OCI-LY7 (cell line): ENCODE measurements at regions not wholly inside any gene's neighbourhood (a gene's known extent, or its start where the extent isn't known, plus 50 kb on each side); places are given as distances from the start of the nearest gene placed in this dataset.

Experiments used
- BruUV-seq: library from RNA; stranded (reverse); fragments of 400-500 nt; replicated peaks from 2 replicates; lab custom pipeline; 2021; lab: Mats Ljungman, UMichigan
- CTCF ChIA-PET: fragments of 300-600 bp; sonication (Branson Sonifier 250); formaldehyde crosslinking; loops from one replicate; lab custom pipeline; 2022; ENCODE audit warnings: antibody characterized with exemption; ENCODE audit not compliant: unreplicated experiment; lab: Charles Lee
- POLR2A ChIA-PET: fragments of 300-600 bp; sonication (Branson Sonifier 250); formaldehyde crosslinking; loops from one replicate; lab custom pipeline; 2022; ENCODE audit warnings: antibody characterized with exemption; lab: Charles Lee
- DNase-seq: peaks from one replicate; pipeline ENCODE4 v3.0.0-alpha.2; 2015; ENCODE audit warnings: low spot score
- H2AFZ ChIP-seq: fragments of 200-600 bp; sonication (generic), shearing (Covaris generic); 2 replicates; pipeline ENCODE4 v1.6.1; 2014; ENCODE audit warnings: mild to moderate bottlenecking, antibody characterized with exemption, low read length, moderate library complexity
- H3K27ac ChIP-seq: fragments of 200-600 bp; sonication (generic); 2 replicates; pipeline ENCODE4 v1.5.1; 2014; ENCODE audit warnings: mixed run types, low read depth, mild to moderate bottlenecking, moderate library complexity, low read length, inconsistent platforms; ENCODE audit not compliant: poor library complexity, severe bottlenecking
- H3K36me3 ChIP-seq: fragments of 200-600 bp; sonication (generic); 2 replicates; pipeline ENCODE4 v1.6.1; 2014; ENCODE audit warnings: mild to moderate bottlenecking, antibody characterized with exemption, low read length, moderate library complexity, mixed read lengths; ENCODE audit not compliant: insufficient read depth
- H3K4me1 ChIP-seq: fragments of 200-600 bp; sonication (generic); 2 replicates; pipeline ENCODE4 v1.5.1; 2014; ENCODE audit warnings: mild to moderate bottlenecking, low read length; ENCODE audit not compliant: insufficient read depth, poor library complexity, severe bottlenecking
- H3K4me2 ChIP-seq: fragments of 200-600 bp; sonication (generic); 2 replicates; pipeline ENCODE4 v1.6.1; 2014; ENCODE audit warnings: mild to moderate bottlenecking, low read length
- H3K4me3 ChIP-seq: fragments of 200-600 bp; sonication (generic); 2 replicates; pipeline ENCODE4 v1.5.1; 2014; ENCODE audit warnings: mild to moderate bottlenecking, low read depth, low read length; ENCODE audit not compliant: poor library complexity, severe bottlenecking
- H3K79me2 ChIP-seq: fragments of 200-600 bp; sonication (generic); 2 replicates; pipeline ENCODE4 v1.6.1; 2016; ENCODE audit warnings: low read depth, mild to moderate bottlenecking, low read length, moderate library complexity, mixed read lengths; ENCODE audit not compliant: insufficient read depth
- H3K9me2 ChIP-seq: fragments of 200-600 bp; sonication (generic); 2 replicates; pipeline ENCODE4 v1.6.1; 2016; ENCODE audit warnings: mild to moderate bottlenecking, low read length, mixed read lengths; ENCODE audit not compliant: insufficient read depth
- H3K9me3 ChIP-seq: fragments of 200-600 bp; sonication (generic); 2 replicates; pipeline ENCODE4 v1.6.1; 2014; ENCODE audit warnings: mild to moderate bottlenecking, mixed run types, low read length, mixed read lengths
- H4K20me1 ChIP-seq: fragments of 200-600 bp; sonication (generic); 2 replicates; pipeline ENCODE4 v1.6.1; 2014; ENCODE audit warnings: mild to moderate bottlenecking, antibody characterized with exemption, low read length, moderate library complexity, mixed read lengths; ENCODE audit not compliant: insufficient read depth
- EZH2phosphoT487 ChIP-seq: fragments of 200-600 bp; sonication (generic); IDR thresholded peaks from 2 replicates; pipeline ENCODE4 v1.6.1; 2018; ENCODE audit warnings: low read depth, borderline replicate concordance, mild to moderate bottlenecking, mixed run types, antibody characterized with exemption, low read length, moderate library complexity, mixed read lengths
- intact Hi-C: fragments of 100-400 bp; cut with micrococcal nuclease; formaldehyde crosslinking; loops from one replicate; pipeline ENCODE4 v1.10.0; 2022; ENCODE audit not compliant: unreplicated experiment
- TF ChIP-seq, protein P1 (sequence below): fragments of 200-600 bp; sonication (generic); conservative IDR thresholded peaks from 2 replicates; pipeline ENCODE4 v1.5.1; 2014; ENCODE audit warnings: mild to moderate bottlenecking, antibody characterized with exemption, low read length, moderate library complexity, mixed read lengths

DNA sequence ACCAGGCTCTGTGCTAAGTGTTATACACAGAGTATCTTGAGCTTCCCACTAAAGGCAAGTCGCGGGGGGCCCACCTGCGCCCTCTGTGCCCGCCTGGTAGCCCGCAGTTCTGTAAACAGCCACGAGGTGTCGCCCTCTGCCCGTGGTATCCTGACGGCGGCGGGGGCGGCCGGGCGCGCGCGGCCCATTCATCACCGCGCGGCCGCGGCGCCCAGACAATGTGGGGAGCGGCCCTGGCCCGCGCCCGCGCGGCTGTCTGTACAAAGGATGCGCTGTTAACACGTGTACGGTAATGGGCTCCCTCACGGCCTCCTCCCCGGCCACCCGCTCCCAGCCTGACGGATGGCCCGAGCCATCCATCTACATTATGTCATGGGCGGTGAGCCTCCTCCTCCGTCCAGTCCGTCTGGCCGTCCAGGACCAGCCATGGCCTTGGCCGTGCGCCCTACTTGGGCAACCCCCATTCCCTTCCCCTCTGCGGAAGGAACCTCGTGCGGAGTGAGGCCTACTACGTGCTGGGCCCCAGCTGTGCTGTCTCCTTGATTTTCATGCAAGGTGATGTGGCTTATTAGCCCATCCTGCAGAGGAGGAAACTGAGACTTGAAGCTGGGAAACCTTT lies 99.4 kb downstream of the MIAT start:
- BruUV-seq, result no TSS peak
- no peak overlapping the region for H3K4me2 ChIP-seq

DNA sequence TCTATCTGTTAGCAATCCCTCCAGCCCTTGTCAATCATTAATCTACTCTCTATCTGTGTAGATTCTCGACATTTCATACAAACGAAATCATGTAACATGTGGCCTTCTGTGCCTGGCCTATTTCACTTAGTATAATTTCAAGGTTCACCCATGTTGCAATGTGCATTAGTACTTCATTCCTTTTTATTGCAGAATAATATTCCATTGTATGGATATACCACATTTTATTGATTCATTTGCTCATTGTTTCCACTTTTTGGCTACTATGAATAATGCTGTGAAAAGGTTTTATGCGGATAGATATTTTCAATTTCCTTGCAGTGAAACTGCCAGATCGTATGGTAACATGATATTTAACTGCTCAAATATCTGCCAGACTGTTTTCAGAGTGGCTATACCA lies 100.1 kb downstream of the MIAT start:
- no peak for DNase-seq
- Histone ChIP-seq H3K4me3 (no peak overlapping the region), H3K9me3 (peaks cover 9% of the 10 kb centered on the region; the same call in 1 of the 2 replicates), H2AFZ (no peak overlapping the region), H3K4me1 (no peaks in the 10 kb centered on the region), H3K79me2 (no peaks in the 10 kb centered on the region), H3K36me3 (no peaks in the 10 kb centered on the region), H4K20me1 (no peaks in the 10 kb centered on the region), H3K9me2 (no peaks in the 10 kb centered on the region), H3K27ac (no peak overlapping the region), H3K4me2 (no peak overlapping the region)
- intact Hi-C loops, result no loop called here
- no peak for TF ChIP-seq EZH2phosphoT487
- TF ChIP-seq, protein P1, sequence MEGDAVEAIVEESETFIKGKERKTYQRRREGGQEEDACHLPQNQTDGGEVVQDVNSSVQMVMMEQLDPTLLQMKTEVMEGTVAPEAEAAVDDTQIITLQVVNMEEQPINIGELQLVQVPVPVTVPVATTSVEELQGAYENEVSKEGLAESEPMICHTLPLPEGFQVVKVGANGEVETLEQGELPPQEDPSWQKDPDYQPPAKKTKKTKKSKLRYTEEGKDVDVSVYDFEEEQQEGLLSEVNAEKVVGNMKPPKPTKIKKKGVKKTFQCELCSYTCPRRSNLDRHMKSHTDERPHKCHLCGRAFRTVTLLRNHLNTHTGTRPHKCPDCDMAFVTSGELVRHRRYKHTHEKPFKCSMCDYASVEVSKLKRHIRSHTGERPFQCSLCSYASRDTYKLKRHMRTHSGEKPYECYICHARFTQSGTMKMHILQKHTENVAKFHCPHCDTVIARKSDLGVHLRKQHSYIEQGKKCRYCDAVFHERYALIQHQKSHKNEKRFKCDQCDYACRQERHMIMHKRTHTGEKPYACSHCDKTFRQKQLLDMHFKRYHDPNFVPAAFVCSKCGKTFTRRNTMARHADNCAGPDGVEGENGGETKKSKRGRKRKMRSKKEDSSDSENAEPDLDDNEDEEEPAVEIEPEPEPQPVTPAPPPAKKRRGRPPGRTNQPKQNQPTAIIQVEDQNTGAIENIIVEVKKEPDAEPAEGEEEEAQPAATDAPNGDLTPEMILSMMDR, result no peak
- CTCF ChIA-PET, result no interaction called here
- BruUV-seq, result no TSS peak
- POLR2A ChIA-PET, result no interaction called here

More for the DNA sequence above, 99.4 kb downstream of the MIAT start:
- Histone ChIP-seq H3K27ac (no peak overlapping the region), H4K20me1 (no peaks in the 10 kb centered on the region), H3K4me3 (no peak overlapping the region), H3K4me1 (no peaks in the 10 kb centered on the region), H3K9me2 (no peaks in the 10 kb centered on the region), H3K9me3 (peaks cover 9% of the 10 kb centered on the region; the same call in 1 of the 2 replicates), H3K36me3 (no peaks in the 10 kb centered on the region), H2AFZ (no peak overlapping the region), H3K79me2 (no peaks in the 10 kb centered on the region)
- CTCF ChIA-PET, result no interaction called here
- intact Hi-C loops, result no loop called here
- TF ChIP-seq, protein P1, result peak; percentile 67
- TF ChIP-seq EZH2phosphoT487, result no peak
- DNase-seq, result no peak
- POLR2A ChIA-PET, result no interaction called here
